ENCODE measurements at regions not wholly inside any gene's neighbourhood (a gene's known extent, or its start where the extent isn't known, plus 50 kb on each side); places are given as distances from the start of the nearest gene placed in this dataset.

GRCh38 chr9:87122947-87123685, 175.8 kb upstream of the GAS1 start:
- no peak for DNase-seq

DNA sequence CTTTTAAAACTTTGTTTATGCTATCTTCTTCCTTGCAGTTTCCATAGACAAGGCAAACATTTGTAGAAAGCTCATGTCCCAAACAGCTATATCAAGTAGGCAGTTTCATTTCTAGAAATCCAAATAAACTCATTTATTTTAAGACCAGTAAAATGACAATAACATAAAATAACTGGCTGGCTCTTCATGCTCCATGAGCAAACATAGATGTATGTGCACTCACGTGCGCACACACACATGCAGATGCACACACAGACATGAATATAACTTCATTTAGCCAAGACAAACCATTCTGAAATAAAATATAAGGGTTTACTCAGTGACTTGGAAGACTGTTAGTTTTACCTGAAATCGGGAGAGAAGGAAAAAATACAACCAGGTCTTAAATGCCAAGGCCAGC, 176.5 kb upstream of the GAS1 start:
- DNase-seq, result no peak

DNA sequence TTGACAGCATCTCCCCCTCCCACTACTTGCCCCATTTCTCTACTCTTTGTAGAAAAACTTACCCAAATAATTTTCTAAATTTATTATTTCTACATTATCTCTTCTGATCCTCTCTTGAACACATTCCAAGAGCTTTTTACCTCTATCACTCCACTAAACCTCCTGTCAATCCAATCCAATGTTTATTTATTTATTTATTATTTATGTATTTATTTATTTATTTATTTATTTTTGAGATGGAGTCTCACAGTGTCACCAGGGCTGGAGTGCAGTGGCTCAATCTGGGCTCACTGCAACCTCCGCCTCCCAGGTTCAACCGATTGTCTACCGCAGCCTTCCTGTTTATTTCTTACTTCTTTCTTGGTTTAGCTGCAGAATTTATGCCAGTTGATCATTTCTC, 178.5 kb upstream of the GAS1 start:
- no peak for DNase-seq

DNA sequence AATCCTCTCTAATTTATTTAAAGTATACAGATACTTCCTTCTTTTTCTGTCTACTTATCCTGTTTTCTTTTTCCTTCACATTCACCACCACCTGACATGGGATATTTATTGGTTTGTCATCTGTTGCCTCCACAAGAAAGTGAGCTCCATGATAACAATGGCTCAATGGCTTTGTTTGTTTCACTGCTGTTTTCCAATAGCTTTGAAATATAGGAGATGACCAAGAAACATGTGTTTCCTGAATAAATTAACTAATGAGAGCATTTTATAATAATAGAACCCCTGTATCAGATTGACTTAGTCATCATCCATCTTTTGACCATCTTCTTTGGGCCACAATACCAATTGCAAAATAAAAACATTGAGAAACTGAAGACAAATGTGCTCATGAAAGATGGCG, 180.2 kb upstream of the GAS1 start:
- no peak for DNase-seq

DNA sequence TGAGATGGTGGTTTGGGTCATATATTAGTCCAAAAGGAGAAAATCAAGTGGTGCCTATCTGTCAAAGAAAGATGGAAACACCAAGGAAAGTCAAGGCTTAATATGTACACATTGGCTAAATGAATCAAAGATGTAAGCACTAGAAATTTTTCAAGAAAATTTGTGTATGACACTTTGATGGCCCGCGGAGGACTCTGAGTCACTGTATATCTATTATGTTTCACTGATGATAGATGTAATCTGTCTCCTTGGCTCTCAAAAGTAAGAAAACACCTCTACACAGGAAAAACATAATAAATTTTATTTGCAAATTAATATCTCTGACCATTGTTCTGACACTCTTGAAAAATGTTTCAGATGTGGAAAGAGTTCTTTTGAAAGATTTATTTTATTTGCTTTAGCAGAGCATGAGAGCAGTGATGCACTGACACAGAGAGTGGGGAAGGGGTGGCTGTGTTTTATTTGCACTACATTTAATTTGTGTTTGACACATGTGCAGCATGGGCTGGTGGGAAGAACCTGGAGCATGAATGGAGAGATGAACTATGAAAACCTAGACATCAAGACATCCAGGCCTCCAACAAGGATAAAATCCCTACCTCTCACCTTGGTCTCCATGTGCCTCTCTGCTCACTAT, 180.8 kb upstream of the GAS1 start:
- no peak for DNase-seq

- DNase-seq, result no peak
Measured at GRCh38 chr9:87128844-87129493, 181.7 kb upstream of the GAS1 start.

DNA sequence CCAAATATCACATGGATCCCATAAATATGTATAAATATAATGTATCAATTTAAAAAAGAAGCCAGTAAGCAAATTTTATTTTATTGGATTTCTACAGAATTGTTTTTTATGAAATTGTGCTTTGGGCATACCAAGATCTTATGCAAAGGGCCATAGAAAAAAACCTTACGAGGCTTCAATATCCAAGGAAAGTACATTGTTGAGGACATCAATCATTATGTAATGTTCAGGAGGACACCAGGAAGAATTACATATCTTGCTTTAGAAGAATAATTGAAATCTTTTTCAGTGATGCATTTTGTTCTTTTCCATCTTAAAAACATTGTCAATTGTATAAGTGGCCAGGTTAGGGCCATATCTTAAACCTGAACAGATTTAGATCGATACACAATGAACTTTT, 187.8 kb upstream of the GAS1 start:
- no peak for DNase-seq

- no peak for DNase-seq
Measured at GRCh38 chr9:87137718-87138117, 190.4 kb upstream of the GAS1 start.

- no peak for DNase-seq
Measured at GRCh38 chr9:87138128-87139040, 191.1 kb upstream of the GAS1 start.

GRCh38 chr9:87139099-87139730, 191.9 kb upstream of the GAS1 start:
- DNase-seq, result no peak

DNA sequence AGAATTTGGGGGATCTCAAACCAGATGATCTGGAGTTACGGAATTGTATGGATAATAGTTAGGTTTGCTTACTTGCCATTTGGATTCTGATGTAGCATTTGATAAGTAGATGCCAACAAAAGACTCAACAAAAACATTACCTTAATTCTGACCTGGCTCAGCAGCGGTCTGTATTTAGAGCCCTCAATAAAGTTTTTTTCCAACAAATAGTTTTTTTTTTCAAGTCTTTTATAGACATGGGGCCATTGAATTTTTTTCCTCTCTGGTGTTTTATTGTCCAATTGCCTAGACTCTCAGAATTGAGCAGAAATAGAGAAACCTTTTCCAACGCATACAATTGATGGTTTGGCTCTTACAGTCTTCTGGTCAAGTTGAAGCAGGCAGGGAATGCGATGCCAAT, 192.8 kb upstream of the GAS1 start:
- DNase-seq, result no peak

GRCh38 chr9:87140605-87141109, 193.4 kb upstream of the GAS1 start:
- DNase-seq, result no peak

- no peak for DNase-seq
Measured at GRCh38 chr9:87141124-87141523, 193.8 kb upstream of the GAS1 start.

GRCh38 chr9:87146933-87147332, 199.6 kb upstream of the GAS1 start:
- DNase-seq, result no peak

DNA sequence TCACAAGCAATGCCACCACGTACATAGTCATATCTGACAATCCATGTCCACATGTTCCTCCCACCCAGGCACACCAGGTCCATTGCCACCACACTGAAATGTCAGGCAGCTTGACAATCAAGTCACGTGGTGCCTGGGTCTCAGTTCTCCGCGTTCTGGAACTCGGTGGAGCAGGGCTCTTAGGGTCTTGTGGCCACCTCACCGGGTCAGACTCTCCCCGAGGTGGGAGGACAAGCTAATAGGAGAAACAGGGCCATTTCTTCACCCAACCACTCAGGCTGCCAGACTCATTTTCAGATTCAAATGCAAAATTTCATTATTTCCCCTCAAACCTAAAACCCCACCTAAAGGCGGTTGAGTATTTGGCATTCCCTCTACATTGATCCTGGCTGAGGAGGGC, 200.5 kb upstream of the GAS1 start:
- no peak for DNase-seq

GRCh38 chr9:87148331-87149104, 201.2 kb upstream of the GAS1 start:
- DNase-seq, result no peak

- no peak for DNase-seq
Measured at GRCh38 chr9:87149799-87150198, 202.5 kb upstream of the GAS1 start.

GRCh38 chr9:87152256-87152655, 204.9 kb upstream of the GAS1 start:
- DNase-seq, result no peak

DNA sequence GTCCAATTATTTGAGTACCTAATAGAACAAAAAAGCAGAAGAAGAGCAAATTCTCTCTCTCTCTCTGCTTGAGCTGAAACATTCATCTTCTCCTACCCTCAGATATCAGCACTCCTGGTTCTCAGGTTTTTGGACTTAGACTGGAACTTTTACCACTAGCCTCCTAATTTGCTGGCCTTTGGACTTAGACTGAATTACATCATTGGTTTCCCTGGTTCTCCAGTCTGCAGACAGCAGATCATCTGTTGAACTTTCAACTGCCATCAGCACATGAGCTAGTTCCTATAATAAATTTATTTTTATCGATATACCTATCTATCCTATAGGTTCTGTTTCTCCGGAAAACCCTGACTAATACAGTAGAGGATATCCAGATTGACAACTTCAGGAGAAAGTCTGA, 208.9 kb upstream of the GAS1 start:
- DNase-seq, result no peak

GRCh38 chr9:87157366-87158031, 210.2 kb upstream of the GAS1 start:
- DNase-seq, result no peak

GRCh38 chr9:87158765-87159164, 211.5 kb upstream of the GAS1 start:
- no peak for DNase-seq
